ENCODE measurements at regions not wholly inside any gene's neighbourhood (a gene's known extent, or its start where the extent isn't known, plus 50 kb on each side); places are given as distances from the start of the nearest gene placed in this dataset.

DNA sequence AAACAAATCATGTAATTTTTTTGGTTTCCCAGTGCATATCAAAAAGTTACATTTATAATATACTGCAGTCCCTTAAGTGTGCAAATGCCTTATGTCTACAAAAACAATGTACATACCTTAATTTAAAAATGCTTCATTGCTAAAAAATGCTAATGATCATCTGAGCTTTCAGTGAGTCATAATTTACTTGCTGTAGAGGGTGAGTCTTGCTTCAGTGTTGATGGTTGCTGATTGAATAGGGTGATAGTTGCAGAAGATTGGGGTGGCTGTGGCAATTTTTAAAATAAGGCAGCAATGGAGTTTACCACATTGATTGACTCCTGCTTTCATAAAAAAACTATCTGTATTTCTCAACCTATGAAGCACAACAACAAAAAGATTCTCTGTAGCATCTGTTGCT, 613.9 kb downstream of the TBC1D4 start:
- no peak for ATAC-seq
- in situ Hi-C loops (cut with HindIII; ENCODE audit: low pct_unique_long_range_greater_than_20kb, low sequenced_read_pairs) = no loop called here

DNA sequence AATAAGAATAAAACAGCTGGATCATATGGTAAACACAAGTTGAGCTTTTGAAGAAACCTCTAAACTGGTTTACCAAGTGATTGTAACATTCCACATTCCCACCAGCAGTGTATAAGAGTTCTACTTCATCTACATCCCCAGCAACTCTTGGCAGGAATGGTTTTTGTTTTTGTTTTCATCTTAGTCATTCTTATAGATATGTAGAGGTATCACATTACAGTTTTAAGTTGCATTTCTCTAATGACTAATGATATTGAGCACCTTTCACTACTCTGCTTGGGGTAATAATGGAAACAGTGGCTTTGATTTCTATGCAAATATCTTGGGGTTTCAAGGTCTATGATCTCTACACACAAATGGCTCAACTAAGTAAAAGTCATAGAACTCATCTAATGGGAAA, 614.5 kb downstream of the TBC1D4 start:
- ChIA-PET POLR2A (no interaction called here), CTCF (no interaction called here)
- Histone ChIP-seq H3K9me3 (ENCODE audit: control insufficient read depth, insufficient read depth, low read depth, low read length) (no peaks in the 10 kb centered on the region), H3K27ac (ENCODE audit: low read length) (no peak overlapping the region), H3K4me1 (ENCODE audit: control insufficient read depth, insufficient read depth, low read length) (no peaks in the 10 kb centered on the region), H3K36me3 (ENCODE audit: control insufficient read depth, insufficient read depth, low read length) (no peaks in the 10 kb centered on the region), H3K4me3 (ENCODE audit: low read depth in 2 of 2, low read length in 2 of 2) (no peak overlapping the region), H3K27me3 (ENCODE audit: control insufficient read depth, insufficient read depth, low read length) (no peaks in the 10 kb centered on the region)
- BruUV-seq (replicated peaks) = no TSS peak
- intact Hi-C loops (cut with micrococcal nuclease; ENCODE audit: unreplicated experiment) (no loop called here), in situ Hi-C loops (cut with HindIII; ENCODE audit: low pct_unique_long_range_greater_than_20kb, low sequenced_read_pairs) (no loop called here)
- ATAC-seq (no peak), DNase-seq (ENCODE audit: low read depth, low spot score) (no peak)
- TF ChIP-seq POLR2AphosphoS5 (IDR thresholded peaks at IDR 0.05; ENCODE audit: low read depth, low read length) (no peak), TCF7L2 (IDR thresholded peaks at IDR 0.05; ENCODE audit: low read depth, low read length) (no peak), SIN3A (IDR thresholded peaks at IDR 0.05; ENCODE audit: borderline replicate concordance, insufficient read depth, low read depth, low read length) (no peak)
- TF ChIP-seq, protein P1, sequence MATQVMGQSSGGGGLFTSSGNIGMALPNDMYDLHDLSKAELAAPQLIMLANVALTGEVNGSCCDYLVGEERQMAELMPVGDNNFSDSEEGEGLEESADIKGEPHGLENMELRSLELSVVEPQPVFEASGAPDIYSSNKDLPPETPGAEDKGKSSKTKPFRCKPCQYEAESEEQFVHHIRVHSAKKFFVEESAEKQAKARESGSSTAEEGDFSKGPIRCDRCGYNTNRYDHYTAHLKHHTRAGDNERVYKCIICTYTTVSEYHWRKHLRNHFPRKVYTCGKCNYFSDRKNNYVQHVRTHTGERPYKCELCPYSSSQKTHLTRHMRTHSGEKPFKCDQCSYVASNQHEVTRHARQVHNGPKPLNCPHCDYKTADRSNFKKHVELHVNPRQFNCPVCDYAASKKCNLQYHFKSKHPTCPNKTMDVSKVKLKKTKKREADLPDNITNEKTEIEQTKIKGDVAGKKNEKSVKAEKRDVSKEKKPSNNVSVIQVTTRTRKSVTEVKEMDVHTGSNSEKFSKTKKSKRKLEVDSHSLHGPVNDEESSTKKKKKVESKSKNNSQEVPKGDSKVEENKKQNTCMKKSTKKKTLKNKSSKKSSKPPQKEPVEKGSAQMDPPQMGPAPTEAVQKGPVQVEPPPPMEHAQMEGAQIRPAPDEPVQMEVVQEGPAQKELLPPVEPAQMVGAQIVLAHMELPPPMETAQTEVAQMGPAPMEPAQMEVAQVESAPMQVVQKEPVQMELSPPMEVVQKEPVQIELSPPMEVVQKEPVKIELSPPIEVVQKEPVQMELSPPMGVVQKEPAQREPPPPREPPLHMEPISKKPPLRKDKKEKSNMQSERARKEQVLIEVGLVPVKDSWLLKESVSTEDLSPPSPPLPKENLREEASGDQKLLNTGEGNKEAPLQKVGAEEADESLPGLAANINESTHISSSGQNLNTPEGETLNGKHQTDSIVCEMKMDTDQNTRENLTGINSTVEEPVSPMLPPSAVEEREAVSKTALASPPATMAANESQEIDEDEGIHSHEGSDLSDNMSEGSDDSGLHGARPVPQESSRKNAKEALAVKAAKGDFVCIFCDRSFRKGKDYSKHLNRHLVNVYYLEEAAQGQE (IDR thresholded peaks at IDR 0.05; ENCODE audit: insufficient read depth in 1 of 2, low read depth in 2 of 2, low read length in 1 of 2) = no peak
- TF ChIP-seq, protein P2, sequence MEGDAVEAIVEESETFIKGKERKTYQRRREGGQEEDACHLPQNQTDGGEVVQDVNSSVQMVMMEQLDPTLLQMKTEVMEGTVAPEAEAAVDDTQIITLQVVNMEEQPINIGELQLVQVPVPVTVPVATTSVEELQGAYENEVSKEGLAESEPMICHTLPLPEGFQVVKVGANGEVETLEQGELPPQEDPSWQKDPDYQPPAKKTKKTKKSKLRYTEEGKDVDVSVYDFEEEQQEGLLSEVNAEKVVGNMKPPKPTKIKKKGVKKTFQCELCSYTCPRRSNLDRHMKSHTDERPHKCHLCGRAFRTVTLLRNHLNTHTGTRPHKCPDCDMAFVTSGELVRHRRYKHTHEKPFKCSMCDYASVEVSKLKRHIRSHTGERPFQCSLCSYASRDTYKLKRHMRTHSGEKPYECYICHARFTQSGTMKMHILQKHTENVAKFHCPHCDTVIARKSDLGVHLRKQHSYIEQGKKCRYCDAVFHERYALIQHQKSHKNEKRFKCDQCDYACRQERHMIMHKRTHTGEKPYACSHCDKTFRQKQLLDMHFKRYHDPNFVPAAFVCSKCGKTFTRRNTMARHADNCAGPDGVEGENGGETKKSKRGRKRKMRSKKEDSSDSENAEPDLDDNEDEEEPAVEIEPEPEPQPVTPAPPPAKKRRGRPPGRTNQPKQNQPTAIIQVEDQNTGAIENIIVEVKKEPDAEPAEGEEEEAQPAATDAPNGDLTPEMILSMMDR (IDR thresholded peaks at IDR 0.05) = no peak

More for the DNA sequence above, 613.9 kb downstream of the TBC1D4 start:
- Histone ChIP-seq H3K36me3 (ENCODE audit: control insufficient read depth, insufficient read depth, low read length) (no peaks in the 10 kb centered on the region), H3K9me3 (ENCODE audit: control insufficient read depth, insufficient read depth, low read depth, low read length) (no peaks in the 10 kb centered on the region), H3K4me3 (ENCODE audit: low read depth in 2 of 2, low read length in 2 of 2) (no peak overlapping the region), H3K27ac (ENCODE audit: low read length) (no peak overlapping the region), H3K4me1 (ENCODE audit: control insufficient read depth, insufficient read depth, low read length) (no peaks in the 10 kb centered on the region), H3K27me3 (ENCODE audit: control insufficient read depth, insufficient read depth, low read length) (no peaks in the 10 kb centered on the region)
- TF ChIP-seq, protein P1 (IDR thresholded peaks at IDR 0.05; ENCODE audit: insufficient read depth in 1 of 2, low read depth in 2 of 2, low read length in 1 of 2) = no peak
- no peak for TF ChIP-seq SIN3A (IDR thresholded peaks at IDR 0.05; ENCODE audit: borderline replicate concordance, insufficient read depth, low read depth, low read length)
- no peak for TF ChIP-seq TCF7L2 (IDR thresholded peaks at IDR 0.05; ENCODE audit: low read depth, low read length)
- no peak for TF ChIP-seq POLR2AphosphoS5 (IDR thresholded peaks at IDR 0.05; ENCODE audit: low read depth, low read length)
- TF ChIP-seq, protein P2 (IDR thresholded peaks at IDR 0.05) = no peak
- ChIA-PET CTCF (no interaction called here), POLR2A (no interaction called here)
- BruUV-seq (replicated peaks) = no TSS peak
- intact Hi-C loops (cut with micrococcal nuclease; ENCODE audit: unreplicated experiment) = no loop called here
- DNase-seq (ENCODE audit: low read depth, low spot score) = no peak

Measured in Panc1 (cell line).